GM19328 (cell line): ENCODE measurements at regions not wholly inside any gene's neighbourhood (a gene's known extent, or its start where the extent isn't known, plus 50 kb on each side); places are given as distances from the start of the nearest gene placed in this dataset.
"Not testable (repeated sequence)": the region's sequence is repeated elsewhere in the genome, so short reads cannot be mapped to it uniquely, and the experiment has no call there.

Experiments
- ATAC-seq: cut with Tn5 transposase; IDR thresholded peaks from one replicate; pipeline ENCODE4 v1.9.1; 2021; ENCODE audit warnings: mild to moderate bottlenecking, moderate library complexity; ENCODE audit not compliant: unreplicated experiment

- ATAC-seq: not testable (repeated sequence)
These were observed 486.1 kb downstream of the DTWD2 start for GRCh38 chr5:118502232-118502631.

DNA sequence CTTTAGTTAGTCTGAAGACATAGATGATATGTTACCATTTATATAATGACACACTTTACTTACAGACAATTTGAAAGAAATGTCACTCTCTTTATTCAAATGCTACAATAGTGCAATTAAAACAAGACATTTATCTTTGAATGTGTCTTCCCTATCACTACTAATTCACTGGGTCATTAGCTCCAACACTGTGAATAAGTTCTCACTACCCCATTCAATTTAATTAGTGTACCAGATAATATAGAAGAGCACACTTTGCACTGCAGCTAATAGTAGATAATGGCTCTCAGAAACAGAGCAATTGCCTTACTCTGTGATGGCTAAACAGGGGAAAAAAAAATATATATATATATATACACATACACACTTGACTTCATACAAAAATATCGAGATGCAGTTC, 497.0 kb downstream of the DTWD2 start:
- no peak for ATAC-seq

- ATAC-seq: no peak
These were observed 501.6 kb downstream of the DTWD2 start for GRCh38 chr5:118486647-118487225.

DNA sequence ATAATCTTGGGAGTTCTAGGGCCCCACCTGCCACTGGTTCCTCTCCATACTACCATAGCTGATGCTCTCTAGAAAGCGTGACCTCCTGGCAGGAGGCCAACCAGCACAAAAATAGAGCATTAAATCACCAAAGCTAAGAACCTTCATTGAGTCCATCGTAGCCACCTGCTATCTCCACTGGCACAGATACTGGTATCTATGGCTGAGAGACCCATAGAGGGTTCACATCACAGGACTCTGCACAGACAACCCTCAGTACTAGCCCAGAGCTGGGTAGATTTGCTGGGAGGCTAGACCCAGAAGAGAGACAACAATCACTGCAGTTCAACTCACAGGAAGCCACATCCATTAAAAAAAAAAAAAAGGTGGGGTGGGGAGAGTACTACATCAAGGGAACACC, 509.1 kb downstream of the DTWD2 start:
- ATAC-seq: no peak

DNA sequence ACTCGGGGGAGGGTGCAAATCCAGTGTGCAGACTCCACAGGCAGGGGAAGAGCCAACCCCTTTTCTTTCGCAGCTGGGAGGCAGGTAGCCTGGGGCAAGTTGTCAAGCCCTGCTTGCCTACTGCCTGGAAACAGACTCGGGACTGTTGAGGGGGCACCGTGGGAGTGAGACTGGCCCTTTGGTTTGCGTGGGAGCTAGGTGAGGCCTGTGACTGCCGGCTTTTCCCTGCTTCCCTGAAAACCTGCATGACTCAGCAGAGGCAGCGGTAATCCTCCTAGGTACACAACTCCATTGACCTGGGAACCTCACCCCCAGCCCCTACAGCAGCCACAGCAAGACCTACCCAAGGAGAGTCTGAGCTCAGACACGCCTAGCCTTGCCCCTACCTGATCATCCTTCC, 509.5 kb downstream of the DTWD2 start:
- ATAC-seq: no peak

GRCh38 chr5:118468085-118468484, 520.3 kb downstream of the DTWD2 start:
- ATAC-seq: no peak

DNA sequence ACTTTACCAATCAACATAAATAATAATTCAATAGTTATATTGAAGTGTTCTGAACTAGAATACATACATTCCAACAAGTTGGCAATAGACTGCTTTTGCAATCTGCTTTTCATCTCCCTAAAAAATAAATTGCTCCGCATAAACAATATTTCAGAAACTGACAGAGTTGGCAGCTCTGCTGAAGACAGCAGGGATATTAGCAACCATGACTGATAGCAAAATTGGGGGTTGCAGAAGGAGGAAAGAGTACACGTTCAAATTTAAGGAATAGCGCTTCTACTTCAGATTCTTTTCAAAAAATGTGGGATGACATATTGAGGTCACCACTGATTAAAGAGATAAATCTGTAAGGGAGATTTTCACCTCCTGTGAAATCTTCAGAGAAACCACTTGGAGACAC, 521.2 kb downstream of the DTWD2 start:
- no peak for ATAC-seq

DNA sequence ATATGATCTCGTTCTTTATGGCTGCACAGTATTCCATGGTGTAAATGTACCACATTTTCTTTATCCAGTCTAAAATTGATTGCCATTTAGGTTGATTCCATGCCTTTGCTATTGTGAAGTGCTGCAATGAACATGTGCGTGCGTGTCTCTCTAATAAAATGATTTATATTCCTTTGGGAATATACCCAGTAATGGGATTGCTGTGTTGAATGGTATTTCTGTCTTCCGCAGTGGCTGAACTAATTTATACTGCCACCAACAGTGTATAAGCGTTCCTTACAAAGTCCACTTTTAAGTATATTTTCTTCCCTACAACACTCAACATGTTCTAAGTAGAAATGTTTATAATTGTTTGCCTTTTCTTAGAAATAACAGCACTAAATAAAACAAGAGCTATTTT, 521.9 kb downstream of the DTWD2 start:
- no peak for ATAC-seq

- not testable (repeated sequence) for ATAC-seq
These were observed 526.1 kb downstream of the DTWD2 start for GRCh38 chr5:118462276-118462675.

- ATAC-seq: no peak
These were observed 526.9 kb downstream of the DTWD2 start for GRCh38 chr5:118461436-118461835.

DNA sequence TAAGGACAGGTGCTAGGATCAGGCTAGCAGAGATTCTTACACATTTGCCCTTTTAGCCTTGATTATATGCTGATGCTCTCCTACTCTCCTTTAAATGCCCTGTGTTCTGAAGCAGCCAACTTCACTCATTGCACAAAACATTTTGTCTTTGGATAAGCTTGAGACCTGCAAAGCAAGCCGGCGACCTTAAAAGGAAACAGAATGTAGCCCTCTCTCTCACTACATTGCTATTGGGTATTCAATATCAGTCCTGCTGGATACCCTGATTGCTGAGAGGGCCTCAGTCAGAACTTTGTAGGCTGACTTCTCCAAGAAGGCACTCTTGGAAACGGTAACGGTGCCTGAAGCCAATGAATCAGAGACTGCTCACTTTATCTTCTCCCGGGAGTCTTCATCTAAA, 528.9 kb downstream of the DTWD2 start:
- ATAC-seq: no peak

- no peak for ATAC-seq
These were observed 532.3 kb downstream of the DTWD2 start for GRCh38 chr5:118456085-118456484.

- no peak for ATAC-seq
These were observed 536.6 kb downstream of the DTWD2 start for GRCh38 chr5:118451697-118452247.

GRCh38 chr5:118450554-118451332, 537.6 kb downstream of the DTWD2 start:
- ATAC-seq: no peak

GRCh38 chr5:118447350-118447749, 541.0 kb downstream of the DTWD2 start:
- ATAC-seq: no peak

DNA sequence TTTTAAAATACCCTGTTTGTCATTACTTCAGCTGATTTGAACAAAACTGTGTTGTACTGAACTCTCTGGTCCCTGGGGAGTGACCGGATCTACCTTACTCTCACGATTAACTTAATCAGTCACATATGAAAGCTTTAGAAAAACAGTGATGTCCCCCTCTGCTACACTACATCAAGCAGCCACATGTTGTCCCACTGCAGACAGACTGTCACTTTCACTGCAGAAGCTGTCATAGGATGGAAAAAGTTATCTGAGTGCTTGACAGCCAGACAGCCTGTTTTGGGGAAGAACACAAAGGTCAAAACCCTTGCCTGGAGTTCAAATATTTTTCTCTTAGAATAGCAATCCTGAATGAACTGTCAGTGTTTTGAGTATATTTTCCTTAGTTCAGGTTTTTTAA, 546.4 kb downstream of the DTWD2 start:
- ATAC-seq: no peak

GRCh38 chr5:118441034-118441433, 547.3 kb downstream of the DTWD2 start:
- no peak for ATAC-seq

DNA sequence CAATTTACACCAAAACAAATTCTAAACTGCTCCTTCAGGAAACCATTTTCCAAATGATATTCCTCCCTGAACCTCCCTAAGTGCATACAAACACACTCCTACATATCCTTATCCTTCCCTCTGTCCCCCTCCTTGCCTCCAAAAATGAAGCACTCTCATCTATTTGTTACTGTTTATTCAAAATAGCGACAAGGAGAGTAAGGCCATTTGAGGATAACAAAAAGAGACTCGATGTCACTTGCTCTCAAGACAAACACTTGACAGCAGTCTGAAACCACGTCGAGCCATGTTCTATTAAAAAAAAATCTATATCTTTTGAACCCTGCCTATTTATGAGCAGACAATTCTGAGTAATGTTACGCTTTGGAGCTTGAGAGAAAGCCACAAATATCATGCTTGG, 547.9 kb downstream of the DTWD2 start:
- no peak for ATAC-seq

GRCh38 chr5:118439831-118440230, 548.5 kb downstream of the DTWD2 start:
- no peak for ATAC-seq

GRCh38 chr5:118435131-118435530, 553.2 kb downstream of the DTWD2 start:
- no peak for ATAC-seq

DNA sequence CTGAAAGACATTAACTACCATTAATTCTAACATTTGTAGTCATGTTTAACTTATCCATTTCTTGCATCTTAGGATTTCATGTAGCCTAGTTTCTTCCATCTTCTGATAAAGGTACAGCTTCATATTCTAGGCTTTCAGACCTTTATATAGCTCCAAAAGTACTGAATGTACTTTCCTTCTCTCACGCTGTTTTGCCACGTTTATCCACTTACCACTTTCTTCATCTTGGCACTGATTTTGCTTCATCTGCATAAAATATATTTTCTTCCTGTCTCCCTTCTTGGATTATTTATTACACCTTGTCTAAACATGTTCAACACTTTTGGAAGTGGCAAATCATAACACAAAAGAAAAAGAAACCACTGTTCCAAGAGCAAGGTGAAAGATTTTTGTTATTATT, 553.8 kb downstream of the DTWD2 start:
- ATAC-seq: no peak

DNA sequence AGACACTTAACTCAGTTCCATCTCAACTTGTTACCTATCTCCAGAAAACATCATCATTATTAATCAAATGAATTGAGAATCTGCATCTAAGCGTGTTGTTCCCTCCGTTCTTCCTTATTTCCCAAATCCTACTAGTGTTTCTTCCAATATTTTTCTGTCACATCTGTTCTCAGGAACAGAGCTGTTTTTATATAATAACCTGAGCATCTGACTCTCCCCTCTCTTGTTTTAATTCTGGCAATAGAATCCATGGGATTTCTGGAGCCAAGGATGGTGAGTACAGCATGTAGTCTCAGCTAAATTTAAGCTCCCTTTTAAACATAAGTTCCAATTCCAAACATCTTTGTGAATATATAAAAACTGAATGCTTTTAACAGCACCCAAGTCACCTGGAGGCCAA, 558.3 kb downstream of the DTWD2 start:
- no peak for ATAC-seq
